Astrocyte of the hippocampus (primary cell): ENCODE measurements at regions not wholly inside any gene's neighbourhood (a gene's known extent, or its start where the extent isn't known, plus 50 kb on each side); places are given as distances from the start of the nearest gene placed in this dataset.

Experiments used
- DNase-seq: peaks from one replicate; pipeline ENCODE4 v3.0.0; 2011; ENCODE audit warnings: low read depth, low spot score

GRCh38 chr2:103945083-103945482 lies 908.8 kb upstream of the POU3F3 start:
- DNase-seq, result no peak

GRCh38 chr2:103959174-103960128 lies 894.5 kb upstream of the POU3F3 start:
- peak; percentile 89 for DNase-seq

- peak; percentile 10 for DNase-seq
These were observed 893.8 kb upstream of the POU3F3 start for GRCh38 chr2:103960129-103960513.

GRCh38 chr2:103960951-103961350 lies 893.0 kb upstream of the POU3F3 start:
- peak; percentile 51 for DNase-seq

- peak; percentile 33 for DNase-seq
These were observed 892.1 kb upstream of the POU3F3 start for GRCh38 chr2:103961862-103962261.

GRCh38 chr2:103962670-103963069 lies 891.2 kb upstream of the POU3F3 start:
- no peak for DNase-seq

GRCh38 chr2:103963146-103963725 lies 890.7 kb upstream of the POU3F3 start:
- DNase-seq, result peak; percentile 32

- no peak for DNase-seq
These were observed 876.7 kb upstream of the POU3F3 start for GRCh38 chr2:103977241-103977640.

GRCh38 chr2:103977668-103978067 lies 876.2 kb upstream of the POU3F3 start:
- no peak for DNase-seq

- DNase-seq, result peak; percentile 58
These were observed 873.5 kb upstream of the POU3F3 start for GRCh38 chr2:103980401-103980800.

- no peak for DNase-seq
These were observed 871.2 kb upstream of the POU3F3 start for GRCh38 chr2:103982691-103983090.

GRCh38 chr2:103986001-103986400 lies 867.9 kb upstream of the POU3F3 start:
- DNase-seq, result peak; percentile 54

- no peak for DNase-seq
These were observed 862.3 kb upstream of the POU3F3 start for GRCh38 chr2:103991591-103991990.

- DNase-seq, result no peak
These were observed 849.1 kb upstream of the POU3F3 start for GRCh38 chr2:104004821-104005220.

GRCh38 chr2:104016801-104017200 lies 837.1 kb upstream of the POU3F3 start:
- DNase-seq, result no peak

GRCh38 chr2:104023306-104023705 lies 830.6 kb upstream of the POU3F3 start:
- DNase-seq, result no peak

- no peak for DNase-seq
These were observed 830.1 kb upstream of the POU3F3 start for GRCh38 chr2:104023765-104024164.

GRCh38 chr2:104025295-104025694 lies 828.6 kb upstream of the POU3F3 start:
- peak; percentile 69 for DNase-seq

- DNase-seq, result peak; percentile 79
These were observed 827.2 kb upstream of the POU3F3 start for GRCh38 chr2:104026725-104027124.

- no peak for DNase-seq
These were observed 826.6 kb upstream of the POU3F3 start for GRCh38 chr2:104027321-104027720.

- peak; percentile 66 for DNase-seq
These were observed 825.9 kb upstream of the POU3F3 start for GRCh38 chr2:104028061-104028460.

GRCh38 chr2:104033399-104033798 lies 820.5 kb upstream of the POU3F3 start:
- peak; percentile 66 for DNase-seq

- DNase-seq, result no peak
These were observed 813.1 kb upstream of the POU3F3 start for GRCh38 chr2:104040771-104041170.
